ENCODE measurements at regions not wholly inside any gene's neighbourhood (a gene's known extent, or its start where the extent isn't known, plus 50 kb on each side); places are given as distances from the start of the nearest gene placed in this dataset.

DNA sequence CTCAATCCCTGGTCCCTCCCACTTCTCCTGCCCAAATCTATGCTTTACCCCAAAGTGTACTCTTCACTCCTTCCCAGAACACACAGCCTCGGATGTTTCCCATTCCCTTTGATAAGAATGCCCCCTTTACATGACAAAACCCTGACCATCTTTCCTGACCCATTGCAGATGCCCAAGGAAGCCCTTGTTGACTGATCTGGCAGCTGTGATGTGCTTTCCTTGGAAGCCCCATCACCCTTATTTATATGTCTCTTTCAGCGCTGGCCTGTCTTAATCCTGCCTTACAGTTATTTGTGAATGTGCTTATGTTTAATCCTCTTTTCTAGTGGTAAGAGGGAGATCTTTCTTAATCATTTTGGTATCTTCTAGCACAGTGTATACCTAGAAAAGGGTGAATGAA lies 523.1 kb downstream of the CD83 start:
- RAD21 ChIA-PET (ENCODE audit: low non-redundant PET in 1 of 2, low total read pairs in 2 of 2, uncharacterized antibody in 2 of 2, unreplicated experiment in 2 of 2), result no interaction called here
- no peak overlapping the region for H3K4me3 ChIP-seq (replicated peaks in 1 of 2; ENCODE audit: low read depth in 1 of 2, low read length in 2 of 2)
- TF ChIP-seq CBX3 (IDR thresholded peaks at IDR 0.05; ENCODE audit: low read depth), result no peak
- TF ChIP-seq JUND (IDR thresholded peaks at IDR 0.05), result no peak
- TF ChIP-seq POLR2AphosphoS5 (IDR thresholded peaks at IDR 0.05; ENCODE audit: low read depth, low read length), result no peak
- no peak overlapping the region for H3K27ac ChIP-seq (ENCODE audit: low read depth, low read length)
- H2AFZ ChIP-seq (ENCODE audit: low read depth, low read length, poor library complexity, severe bottlenecking), result no peak overlapping the region
- H3K9me3 ChIP-seq (ENCODE audit: control insufficient read depth in 1 of 2, insufficient read depth in 1 of 2, low read depth in 1 of 2, low read length in 2 of 2), result no peaks in the 10 kb centered on the region
- no TSS peak for BruUV-seq (replicated peaks)
- DNase-seq (ENCODE audit: low read depth, low spot score) (no peak), ATAC-seq (no peak)
- no peaks in the 10 kb centered on the region for H3K9me2 ChIP-seq (ENCODE audit: insufficient read depth)
- H4K20me1 ChIP-seq (ENCODE audit: insufficient read depth), result no peaks in the 10 kb centered on the region
- no peaks in the 10 kb centered on the region for H3K36me3 ChIP-seq (ENCODE audit: control insufficient read depth in 1 of 2, insufficient read depth in 2 of 2, low read length in 2 of 2)
- no peak overlapping the region for H3K4me2 ChIP-seq (ENCODE audit: low read length)
- no peaks in the 10 kb centered on the region for H3K79me2 ChIP-seq (ENCODE audit: insufficient read depth, low read length)
- intact Hi-C loops (cut with micrococcal nuclease), result no loop called here
- POLR2A ChIA-PET, result no interaction called here
- H3K9ac ChIP-seq (ENCODE audit: low read length), result no peak overlapping the region
- no peaks in the 10 kb centered on the region for H3K27me3 ChIP-seq (ENCODE audit: insufficient read depth, low read length)
- CTCF ChIA-PET, result no interaction called here
- peaks cover 0 to 13% of the 10 kb centered on the region in 2 experiments; a peak in 2 of 4 replicates for H3K4me1 ChIP-seq (ENCODE audit: control insufficient read depth in 1 of 2, insufficient read depth in 2 of 2, low read length in 2 of 2)

GRCh38 chr6:14641423-14642135 lies 524.0 kb downstream of the CD83 start:
- H3K27me3 ChIP-seq (ENCODE audit: insufficient read depth, low read length), result no peaks in the 10 kb centered on the region
- DNase-seq (ENCODE audit: low read depth, low spot score), result no peak
- no peak for ATAC-seq
- no peak overlapping the region for H3K4me2 ChIP-seq (ENCODE audit: low read length)
- no peak overlapping the region for H3K4me3 ChIP-seq (replicated peaks in 1 of 2; ENCODE audit: low read depth in 1 of 2, low read length in 2 of 2)
- H3K9ac ChIP-seq (ENCODE audit: low read length), result no peak overlapping the region
- H3K9me3 ChIP-seq (ENCODE audit: control insufficient read depth in 1 of 2, insufficient read depth in 1 of 2, low read depth in 1 of 2, low read length in 2 of 2), result no peaks in the 10 kb centered on the region
- RAD21 ChIA-PET (ENCODE audit: low non-redundant PET in 1 of 2, low total read pairs in 2 of 2, uncharacterized antibody in 2 of 2, unreplicated experiment in 2 of 2), result no interaction called here
- POLR2A ChIA-PET, result no interaction called here
- no peak overlapping the region for H2AFZ ChIP-seq (ENCODE audit: low read depth, low read length, poor library complexity, severe bottlenecking)
- H3K9me2 ChIP-seq (ENCODE audit: insufficient read depth), result no peaks in the 10 kb centered on the region
- peaks cover 0 to 18% of the 10 kb centered on the region in 2 experiments; a peak in 2 of 4 replicates for H3K4me1 ChIP-seq (ENCODE audit: control insufficient read depth in 1 of 2, insufficient read depth in 2 of 2, low read length in 2 of 2)
- CTCF ChIA-PET, result no interaction called here
- H3K36me3 ChIP-seq (ENCODE audit: control insufficient read depth in 1 of 2, insufficient read depth in 2 of 2, low read length in 2 of 2), result no peaks in the 10 kb centered on the region
- BruUV-seq (replicated peaks), result no TSS peak
- no peak overlapping the region for H3K27ac ChIP-seq (ENCODE audit: low read depth, low read length)
- no peaks in the 10 kb centered on the region for H4K20me1 ChIP-seq (ENCODE audit: insufficient read depth)
- H3K79me2 ChIP-seq (ENCODE audit: insufficient read depth, low read length), result no peaks in the 10 kb centered on the region
- intact Hi-C loops (cut with micrococcal nuclease), result no loop called here
- TF ChIP-seq RAD21 (IDR thresholded peaks at IDR 0.05; ENCODE audit: low read depth), result no peak
- TF ChIP-seq CEBPB (IDR thresholded peaks at IDR 0.05; ENCODE audit: low read depth), result no peak
- TF ChIP-seq MAX (IDR thresholded peaks at IDR 0.05), result no peak
- TF ChIP-seq, protein P1, sequence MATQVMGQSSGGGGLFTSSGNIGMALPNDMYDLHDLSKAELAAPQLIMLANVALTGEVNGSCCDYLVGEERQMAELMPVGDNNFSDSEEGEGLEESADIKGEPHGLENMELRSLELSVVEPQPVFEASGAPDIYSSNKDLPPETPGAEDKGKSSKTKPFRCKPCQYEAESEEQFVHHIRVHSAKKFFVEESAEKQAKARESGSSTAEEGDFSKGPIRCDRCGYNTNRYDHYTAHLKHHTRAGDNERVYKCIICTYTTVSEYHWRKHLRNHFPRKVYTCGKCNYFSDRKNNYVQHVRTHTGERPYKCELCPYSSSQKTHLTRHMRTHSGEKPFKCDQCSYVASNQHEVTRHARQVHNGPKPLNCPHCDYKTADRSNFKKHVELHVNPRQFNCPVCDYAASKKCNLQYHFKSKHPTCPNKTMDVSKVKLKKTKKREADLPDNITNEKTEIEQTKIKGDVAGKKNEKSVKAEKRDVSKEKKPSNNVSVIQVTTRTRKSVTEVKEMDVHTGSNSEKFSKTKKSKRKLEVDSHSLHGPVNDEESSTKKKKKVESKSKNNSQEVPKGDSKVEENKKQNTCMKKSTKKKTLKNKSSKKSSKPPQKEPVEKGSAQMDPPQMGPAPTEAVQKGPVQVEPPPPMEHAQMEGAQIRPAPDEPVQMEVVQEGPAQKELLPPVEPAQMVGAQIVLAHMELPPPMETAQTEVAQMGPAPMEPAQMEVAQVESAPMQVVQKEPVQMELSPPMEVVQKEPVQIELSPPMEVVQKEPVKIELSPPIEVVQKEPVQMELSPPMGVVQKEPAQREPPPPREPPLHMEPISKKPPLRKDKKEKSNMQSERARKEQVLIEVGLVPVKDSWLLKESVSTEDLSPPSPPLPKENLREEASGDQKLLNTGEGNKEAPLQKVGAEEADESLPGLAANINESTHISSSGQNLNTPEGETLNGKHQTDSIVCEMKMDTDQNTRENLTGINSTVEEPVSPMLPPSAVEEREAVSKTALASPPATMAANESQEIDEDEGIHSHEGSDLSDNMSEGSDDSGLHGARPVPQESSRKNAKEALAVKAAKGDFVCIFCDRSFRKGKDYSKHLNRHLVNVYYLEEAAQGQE (IDR thresholded peaks at IDR 0.05; ENCODE audit: low read depth), result no peak
- TF ChIP-seq YY1 (IDR thresholded peaks at IDR 0.05; ENCODE audit: extremely low read depth, insufficient replicate concordance, low read depth, low read length), result no peak
- TF ChIP-seq CBX3 (IDR thresholded peaks at IDR 0.05; ENCODE audit: low read depth), result no peak
- no peak for TF ChIP-seq ATF3 (IDR thresholded peaks at IDR 0.05)
- TF ChIP-seq ZBTB33 (IDR thresholded peaks at IDR 0.05; ENCODE audit: extremely low read depth, insufficient replicate concordance, low read length), result no peak
- no peak for TF ChIP-seq EGR1 (IDR thresholded peaks at IDR 0.05; ENCODE audit: low read depth)
- no peak for TF ChIP-seq FOSL1 (IDR thresholded peaks at IDR 0.05; ENCODE audit: low read depth)
- TF ChIP-seq POLR2A (IDR thresholded peaks at IDR 0.05; ENCODE audit: borderline replicate concordance, extremely low read depth, insufficient read depth, insufficient read length), result no peak
- no peak for TF ChIP-seq TCF7L2 (IDR thresholded peaks at IDR 0.05; ENCODE audit: borderline replicate concordance, extremely low read depth, insufficient read depth, insufficient read length)
- no peak for TF ChIP-seq SIN3A (IDR thresholded peaks at IDR 0.05; ENCODE audit: low read depth)
- no peak for TF ChIP-seq POLR2AphosphoS5 (IDR thresholded peaks at IDR 0.05; ENCODE audit: low read depth, low read length)

Measured in HCT116 (cell line).